Hindlimb muscle (tissue), 1 donor: ENCODE measurements at regions not wholly inside any gene's neighbourhood (a gene's known extent, or its start where the extent isn't known, plus 50 kb on each side); places are given as distances from the start of the nearest gene placed in this dataset.
"Not testable (repeated sequence)": the region's sequence is repeated elsewhere in the genome, so short reads cannot be mapped to it uniquely, and the experiment has no call there.

Experiments used
- DNase-seq: peaks from one replicate; pipeline ENCODE4 v3.0.0-alpha.2; 2013

GRCh38 chr6:149127212-149127611 lies 190.3 kb upstream of the TAB2 start:
- no peak for DNase-seq

GRCh38 chr6:149128489-149129145 lies 188.9 kb upstream of the TAB2 start:
- DNase-seq, result no peak

- no peak for DNase-seq
Observed at GRCh38 chr6:149129371-149130077, 188.0 kb upstream of the TAB2 start.

- no peak for DNase-seq
Observed at GRCh38 chr6:149130090-149130489, 187.4 kb upstream of the TAB2 start.

- DNase-seq, result no peak
Observed at GRCh38 chr6:149130508-149130907, 187.0 kb upstream of the TAB2 start.

GRCh38 chr6:149131891-149132290 lies 185.6 kb upstream of the TAB2 start:
- no peak for DNase-seq

GRCh38 chr6:149132336-149132735 lies 185.2 kb upstream of the TAB2 start:
- DNase-seq, result no peak

GRCh38 chr6:149134511-149134933 lies 183.0 kb upstream of the TAB2 start:
- peak; percentile 25 for DNase-seq

GRCh38 chr6:149135809-149136208 lies 181.7 kb upstream of the TAB2 start:
- DNase-seq, result no peak

GRCh38 chr6:149136273-149136912 lies 181.1 kb upstream of the TAB2 start:
- no peak for DNase-seq

GRCh38 chr6:149136913-149137286 lies 180.6 kb upstream of the TAB2 start:
- no peak for DNase-seq

- no peak for DNase-seq
Observed at GRCh38 chr6:149137594-149137993, 179.9 kb upstream of the TAB2 start.

- no peak for DNase-seq
Observed at GRCh38 chr6:149138089-149138488, 179.4 kb upstream of the TAB2 start.

GRCh38 chr6:149138699-149139294 lies 178.7 kb upstream of the TAB2 start:
- no peak for DNase-seq

- DNase-seq, result no peak
Observed at GRCh38 chr6:149139782-149140136, 177.8 kb upstream of the TAB2 start.

GRCh38 chr6:149140137-149140909 lies 177.2 kb upstream of the TAB2 start:
- no peak for DNase-seq

GRCh38 chr6:149140910-149141290 lies 176.6 kb upstream of the TAB2 start:
- DNase-seq, result no peak

GRCh38 chr6:149142924-149143429 lies 174.5 kb upstream of the TAB2 start:
- DNase-seq, result no peak

- not testable (repeated sequence) for DNase-seq
Observed at GRCh38 chr6:149145800-149146199, 171.7 kb upstream of the TAB2 start.

- DNase-seq, result no peak
Observed at GRCh38 chr6:149147195-149147594, 170.3 kb upstream of the TAB2 start.

- DNase-seq, result no peak
Observed at GRCh38 chr6:149147938-149148718, 169.4 kb upstream of the TAB2 start.

- DNase-seq, result no peak
Observed at GRCh38 chr6:149149653-149150052, 167.9 kb upstream of the TAB2 start.
